ENCODE measurements at regions not wholly inside any gene's neighbourhood (a gene's known extent, or its start where the extent isn't known, plus 50 kb on each side); places are given as distances from the start of the nearest gene placed in this dataset.
A peak's percentile ranks its signal among the peaks of the same experiment; 100 is the strongest.

GRCh38 chr2:128468186-128468920 is 149.7 kb upstream of the HS6ST1 start:
- Mint-ChIP-seq H3K36me3 (no peaks in the 10 kb centered on the region), H3K4me1 (peaks cover 0 to 5% (median 2%) of the 10 kb centered on the region in 4 donors), H3K9me3 (peaks cover 0 to 27% (median 6%) of the 10 kb centered on the region in 7 donors), H3K27me3 (no peaks in the 10 kb centered on the region), H3K27ac (no peak overlapping the region), H3K4me3 (no peak overlapping the region)
- no peak for ATAC-seq (ENCODE audit: low read depth in 2 of 2)
- Histone ChIP-seq H3K4me1 (ENCODE audit: control insufficient read depth, insufficient read depth, low read length, poor library complexity, severe bottlenecking) (no peaks in the 10 kb centered on the region), H3K27ac (ENCODE audit: insufficient read depth, low read length, poor library complexity, severe bottlenecking) (no peak overlapping the region), H3K36me3 (ENCODE audit: control insufficient read depth, insufficient read depth, low read length) (no peaks in the 10 kb centered on the region), H3K27me3 (ENCODE audit: control insufficient read depth, insufficient read depth, low read length) (no peaks in the 10 kb centered on the region), H3K9me3 (ENCODE audit: control insufficient read depth in 2 of 2, low read length in 2 of 2) (peaks cover 19 to 31% of the 10 kb centered on the region in 2 experiments), H3K4me3 (ENCODE audit: low read depth, low read length) (no peak overlapping the region)
- no peak for DNase-seq

GRCh38 chr2:128469203-128469602 is 150.5 kb upstream of the HS6ST1 start:
- Mint-ChIP-seq H3K9me3 (peaks cover 0 to 27% (median 6%) of the 10 kb centered on the region in 7 donors), H3K4me3 (no peak overlapping the region), H3K36me3 (no peaks in the 10 kb centered on the region), H3K27ac (no peak overlapping the region), H3K27me3 (no peaks in the 10 kb centered on the region), H3K4me1 (peaks cover 0 to 7% (median 3%) of the 10 kb centered on the region in 4 donors)
- Histone ChIP-seq H3K4me1 (ENCODE audit: control insufficient read depth, insufficient read depth, low read length, poor library complexity, severe bottlenecking) (no peaks in the 10 kb centered on the region), H3K4me3 (ENCODE audit: low read depth, low read length) (no peak overlapping the region), H3K36me3 (ENCODE audit: control insufficient read depth, insufficient read depth, low read length) (no peaks in the 10 kb centered on the region), H3K9me3 (ENCODE audit: control insufficient read depth in 2 of 2, low read length in 2 of 2) (peaks cover 19 to 31% of the 10 kb centered on the region in 2 experiments), H3K27me3 (ENCODE audit: control insufficient read depth, insufficient read depth, low read length) (no peaks in the 10 kb centered on the region), H3K27ac (ENCODE audit: insufficient read depth, low read length, poor library complexity, severe bottlenecking) (no peak overlapping the region)
- DNase-seq: no peak
- no peak for ATAC-seq (ENCODE audit: low read depth in 2 of 2)

GRCh38 chr2:128469875-128470274 is 151.2 kb upstream of the HS6ST1 start:
- Mint-ChIP-seq H3K27me3 (no peaks in the 10 kb centered on the region), H3K9me3 (peaks cover 0 to 27% (median 6%) of the 10 kb centered on the region in 7 donors), H3K4me3 (no peak overlapping the region), H3K36me3 (no peaks in the 10 kb centered on the region), H3K27ac (no peak overlapping the region), H3K4me1 (peaks cover 0 to 7% (median 3%) of the 10 kb centered on the region in 4 donors)
- ATAC-seq (ENCODE audit: low read depth in 2 of 2) (no peak), DNase-seq (no peak)
- Histone ChIP-seq H3K27ac (ENCODE audit: insufficient read depth, low read length, poor library complexity, severe bottlenecking) (no peak overlapping the region), H3K36me3 (ENCODE audit: control insufficient read depth, insufficient read depth, low read length) (no peaks in the 10 kb centered on the region), H3K9me3 (ENCODE audit: control insufficient read depth in 2 of 2, low read length in 2 of 2) (peaks cover 19 to 31% of the 10 kb centered on the region in 2 experiments), H3K4me1 (ENCODE audit: control insufficient read depth, insufficient read depth, low read length, poor library complexity, severe bottlenecking) (no peaks in the 10 kb centered on the region), H3K4me3 (ENCODE audit: low read depth, low read length) (no peak overlapping the region), H3K27me3 (ENCODE audit: control insufficient read depth, insufficient read depth, low read length) (no peaks in the 10 kb centered on the region)

GRCh38 chr2:128472789-128473174 is 154.1 kb upstream of the HS6ST1 start:
- H3K9me3 ChIP-seq (ENCODE audit: control insufficient read depth in 2 of 2, low read length in 2 of 2): peaks cover 19 to 23% of the 10 kb centered on the region in 2 experiments
- no peaks in the 10 kb centered on the region for H3K36me3 ChIP-seq (ENCODE audit: control insufficient read depth, insufficient read depth, low read length)
- Mint-ChIP-seq H3K4me1 (peaks cover 0 to 7% (median 3%) of the 10 kb centered on the region in 4 donors), H3K36me3 (no peaks in the 10 kb centered on the region), H3K9me3 (peaks cover 0 to 26% (median 6%) of the 10 kb centered on the region in 7 donors), H3K27ac (no peak overlapping the region), H3K4me3 (no peak overlapping the region), H3K27me3 (no peaks in the 10 kb centered on the region)
- no peaks in the 10 kb centered on the region for H3K4me1 ChIP-seq (ENCODE audit: control insufficient read depth, insufficient read depth, low read length, poor library complexity, severe bottlenecking)
- DNase-seq (no peak), ATAC-seq (ENCODE audit: low read depth in 2 of 2) (no peak)
- no peaks in the 10 kb centered on the region for H3K27me3 ChIP-seq (ENCODE audit: control insufficient read depth, insufficient read depth, low read length)
- H3K27ac ChIP-seq (ENCODE audit: insufficient read depth, low read length, poor library complexity, severe bottlenecking): no peak overlapping the region
- H3K4me3 ChIP-seq (ENCODE audit: low read depth, low read length): no peak overlapping the region

- Histone ChIP-seq H3K4me1 (ENCODE audit: control insufficient read depth, insufficient read depth, low read length, poor library complexity, severe bottlenecking) (no peaks in the 10 kb centered on the region), H3K27me3 (ENCODE audit: control insufficient read depth, insufficient read depth, low read length) (no peaks in the 10 kb centered on the region), H3K4me3 (ENCODE audit: low read depth, low read length) (no peak overlapping the region), H3K9me3 (ENCODE audit: control insufficient read depth in 2 of 2, low read length in 2 of 2) (peaks cover 14 to 23% of the 10 kb centered on the region in 2 experiments), H3K36me3 (ENCODE audit: control insufficient read depth, insufficient read depth, low read length) (no peaks in the 10 kb centered on the region), H3K27ac (ENCODE audit: insufficient read depth, low read length, poor library complexity, severe bottlenecking) (no peak overlapping the region)
- peaks cover 0 to 7% (median 3%) of the 10 kb centered on the region in 4 donors for H3K4me1 Mint-ChIP-seq
- H3K27ac Mint-ChIP-seq: no peak overlapping the region
- H3K36me3 Mint-ChIP-seq: no peaks in the 10 kb centered on the region
- no peaks in the 10 kb centered on the region for H3K27me3 Mint-ChIP-seq
- DNase-seq (peak in 1 of 3 donors; percentile 28), ATAC-seq (ENCODE audit: low read depth in 2 of 2) (peak; percentile 20 to 40)
- peaks cover 0 to 20% (median 4%) of the 10 kb centered on the region in 7 donors for H3K9me3 Mint-ChIP-seq
- H3K4me3 Mint-ChIP-seq: peak overlapping the region in 1 of 4 donors; percentile 41
Measured at GRCh38 chr2:128473175-128474035, 154.7 kb upstream of the HS6ST1 start.

- H3K36me3 Mint-ChIP-seq: no peaks in the 10 kb centered on the region
- peaks cover 0 to 13% (median 4%) of the 10 kb centered on the region in 7 donors for H3K9me3 Mint-ChIP-seq
- peaks cover 0 to 7% (median 3%) of the 10 kb centered on the region in 4 donors for H3K4me1 Mint-ChIP-seq
- Histone ChIP-seq H3K4me1 (ENCODE audit: control insufficient read depth, insufficient read depth, low read length, poor library complexity, severe bottlenecking) (no peaks in the 10 kb centered on the region), H3K36me3 (ENCODE audit: control insufficient read depth, insufficient read depth, low read length) (no peaks in the 10 kb centered on the region), H3K9me3 (ENCODE audit: control insufficient read depth in 2 of 2, low read length in 2 of 2) (peaks cover 5 to 16% of the 10 kb centered on the region in 2 experiments), H3K4me3 (ENCODE audit: low read depth, low read length) (no peak overlapping the region), H3K27ac (ENCODE audit: insufficient read depth, low read length, poor library complexity, severe bottlenecking) (no peak overlapping the region), H3K27me3 (ENCODE audit: control insufficient read depth, insufficient read depth, low read length) (no peaks in the 10 kb centered on the region)
- H3K4me3 Mint-ChIP-seq: no peak overlapping the region
- ATAC-seq (ENCODE audit: low read depth in 2 of 2) (no peak), DNase-seq (no peak)
- H3K27me3 Mint-ChIP-seq: no peaks in the 10 kb centered on the region
- no peak overlapping the region for H3K27ac Mint-ChIP-seq
Measured at GRCh38 chr2:128474036-128474955, 155.6 kb upstream of the HS6ST1 start.

- no peaks in the 10 kb centered on the region for H3K36me3 ChIP-seq (ENCODE audit: control insufficient read depth, insufficient read depth, low read length)
- no peaks in the 10 kb centered on the region for H3K4me1 ChIP-seq (ENCODE audit: control insufficient read depth, insufficient read depth, low read length, poor library complexity, severe bottlenecking)
- ATAC-seq (ENCODE audit: low read depth in 2 of 2): no peak
- Mint-ChIP-seq H3K36me3 (no peaks in the 10 kb centered on the region), H3K9me3 (peaks cover 0 to 8% (median 4%) of the 10 kb centered on the region in 7 donors), H3K27ac (no peak overlapping the region), H3K27me3 (peaks cover 7% of the 10 kb centered on the region), H3K4me1 (peaks cover 0 to 7% (median 3%) of the 10 kb centered on the region in 4 donors), H3K4me3 (no peak overlapping the region)
- H3K27me3 ChIP-seq (ENCODE audit: control insufficient read depth, insufficient read depth, low read length): no peaks in the 10 kb centered on the region
- no peak overlapping the region for H3K4me3 ChIP-seq (ENCODE audit: low read depth, low read length)
- peaks cover under 1 to 9% of the 10 kb centered on the region in 2 experiments for H3K9me3 ChIP-seq (ENCODE audit: control insufficient read depth in 2 of 2, low read length in 2 of 2)
- H3K27ac ChIP-seq (ENCODE audit: insufficient read depth, low read length, poor library complexity, severe bottlenecking): no peak overlapping the region
- no peak for DNase-seq
Measured at GRCh38 chr2:128474962-128475361, 156.3 kb upstream of the HS6ST1 start.

Data from CD4-positive, CD25-positive, alpha-beta regulatory T cell (primary cell).